CD4-positive, alpha-beta T cell treated with Interleukin-10 for 1 hour (primary cell): ENCODE measurements at regions not wholly inside any gene's neighbourhood (a gene's known extent, or its start where the extent isn't known, plus 50 kb on each side); places are given as distances from the start of the nearest gene placed in this dataset.
"Not testable (repeated sequence)": the region's sequence is repeated elsewhere in the genome, so short reads cannot be mapped to it uniquely, and the experiment has no call there.

ENCODE experiments used
- DNase-seq: peaks from one replicate; pipeline ENCODE4 v3.0.0-alpha.2; 2020

DNA sequence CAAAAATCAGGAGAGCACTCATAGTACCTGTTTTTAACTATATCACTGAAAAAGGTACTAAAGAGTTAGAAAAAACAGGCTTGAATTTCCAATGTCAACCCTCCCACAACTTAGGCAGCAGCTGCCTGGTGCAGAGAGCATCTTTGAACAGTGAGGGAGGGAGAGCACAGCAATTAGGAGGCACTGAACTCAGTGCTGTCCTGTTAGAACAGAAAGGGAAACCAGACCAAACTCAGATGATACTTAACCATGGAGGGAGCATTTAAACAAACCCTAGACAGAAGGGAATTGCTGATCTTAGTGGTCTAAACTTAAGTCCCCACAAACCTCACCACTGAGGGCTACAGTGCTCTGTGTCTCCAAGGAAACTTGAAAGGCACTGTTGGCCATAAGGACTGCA, 179.2 kb upstream of the AGTR1 start:
- DNase-seq, result no peak

DNA sequence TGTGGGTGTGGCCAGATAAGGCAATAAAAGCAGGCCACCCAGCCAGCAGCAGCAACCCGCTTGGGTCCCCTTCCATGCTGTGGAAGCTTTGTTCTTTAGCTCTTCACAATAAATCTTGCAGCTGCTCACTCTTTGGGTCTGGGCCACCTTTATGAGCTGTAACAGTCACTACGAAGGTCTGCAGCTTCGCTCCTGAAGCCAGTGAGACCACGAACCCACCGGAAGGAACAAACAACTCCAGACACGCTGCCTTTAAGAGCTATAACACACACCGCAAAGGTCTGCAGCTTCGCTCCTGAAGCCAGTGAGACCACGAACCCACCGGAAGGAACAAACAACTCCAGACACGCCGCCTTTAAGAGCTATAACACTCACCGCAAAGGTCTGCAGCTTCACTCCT, 172.1 kb upstream of the AGTR1 start:
- not testable (repeated sequence) for DNase-seq

DNA sequence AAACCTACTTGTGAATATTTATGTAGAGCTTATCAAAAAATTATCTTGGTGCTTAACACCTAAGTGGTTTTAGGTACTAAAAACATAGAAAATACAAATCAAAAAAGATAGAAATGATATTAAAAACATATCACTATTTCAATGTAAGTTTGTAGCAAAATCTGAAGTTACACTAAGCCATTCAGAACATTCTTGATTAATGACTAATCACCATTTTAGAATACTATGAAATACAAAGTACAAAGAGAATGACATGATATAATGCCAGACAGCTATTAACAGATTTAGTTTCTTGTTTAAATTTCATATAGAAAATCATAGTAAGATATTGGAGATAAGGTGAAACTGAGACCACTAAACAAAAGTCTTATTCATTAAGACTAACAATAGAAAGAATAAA, 169.7 kb upstream of the AGTR1 start:
- no peak for DNase-seq

DNA sequence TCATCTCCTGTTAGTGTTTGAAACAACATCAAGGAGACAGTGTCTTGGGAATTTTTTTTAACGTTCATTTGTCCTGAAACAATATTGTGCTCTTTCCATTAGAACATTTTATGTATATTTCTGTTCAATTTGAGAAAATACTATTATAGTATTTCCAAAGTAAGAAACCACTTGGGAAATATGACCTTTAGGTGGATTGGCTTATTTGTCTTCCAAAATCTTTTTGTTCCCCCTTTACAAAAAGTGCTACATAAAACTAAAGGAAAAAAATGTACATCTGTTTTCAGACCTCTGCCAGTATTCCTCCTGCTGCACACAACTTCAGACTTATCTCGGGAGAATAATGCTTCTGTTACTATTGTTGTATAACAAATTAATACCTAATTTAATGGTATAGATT, 165.9 kb upstream of the AGTR1 start:
- DNase-seq, result no peak

DNA sequence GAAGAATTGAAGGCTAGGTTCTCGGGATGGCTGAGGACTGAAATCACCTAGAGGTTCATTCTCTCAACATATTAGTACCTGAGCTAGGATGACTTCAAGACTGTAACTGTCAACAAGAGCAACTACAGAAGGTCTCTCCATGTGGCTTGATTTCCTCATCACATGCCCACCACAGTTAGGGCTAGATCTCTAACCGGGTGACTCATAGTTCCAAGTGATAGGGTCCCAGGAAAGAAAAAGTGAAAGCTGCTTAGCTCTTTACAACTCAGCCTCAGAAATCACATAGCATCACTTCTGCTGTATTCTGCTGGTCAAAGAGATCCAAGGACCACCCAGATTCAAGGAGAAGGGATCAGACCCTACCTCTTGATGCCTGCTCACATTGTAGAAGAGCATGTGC, 165.4 kb upstream of the AGTR1 start:
- DNase-seq, result no peak

DNA sequence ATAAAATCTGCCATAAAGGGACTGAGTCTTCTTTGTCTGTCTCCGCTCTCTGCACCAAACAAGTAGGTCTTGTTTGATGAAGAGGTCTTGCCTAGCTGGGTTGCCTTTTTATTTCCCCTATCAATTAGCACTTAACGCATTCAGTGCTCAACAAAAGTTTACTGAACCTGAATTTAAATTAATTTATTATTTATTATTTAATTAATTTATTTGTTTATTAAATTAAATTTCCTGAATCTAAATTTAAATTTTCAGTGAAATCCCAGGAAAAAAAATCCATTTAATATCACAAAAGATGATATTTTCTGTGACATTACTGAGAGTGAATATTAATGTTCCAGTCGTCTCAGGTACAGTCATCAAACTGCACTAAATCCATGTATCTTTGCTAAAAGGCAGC, 164.9 kb upstream of the AGTR1 start:
- no peak for DNase-seq

DNA sequence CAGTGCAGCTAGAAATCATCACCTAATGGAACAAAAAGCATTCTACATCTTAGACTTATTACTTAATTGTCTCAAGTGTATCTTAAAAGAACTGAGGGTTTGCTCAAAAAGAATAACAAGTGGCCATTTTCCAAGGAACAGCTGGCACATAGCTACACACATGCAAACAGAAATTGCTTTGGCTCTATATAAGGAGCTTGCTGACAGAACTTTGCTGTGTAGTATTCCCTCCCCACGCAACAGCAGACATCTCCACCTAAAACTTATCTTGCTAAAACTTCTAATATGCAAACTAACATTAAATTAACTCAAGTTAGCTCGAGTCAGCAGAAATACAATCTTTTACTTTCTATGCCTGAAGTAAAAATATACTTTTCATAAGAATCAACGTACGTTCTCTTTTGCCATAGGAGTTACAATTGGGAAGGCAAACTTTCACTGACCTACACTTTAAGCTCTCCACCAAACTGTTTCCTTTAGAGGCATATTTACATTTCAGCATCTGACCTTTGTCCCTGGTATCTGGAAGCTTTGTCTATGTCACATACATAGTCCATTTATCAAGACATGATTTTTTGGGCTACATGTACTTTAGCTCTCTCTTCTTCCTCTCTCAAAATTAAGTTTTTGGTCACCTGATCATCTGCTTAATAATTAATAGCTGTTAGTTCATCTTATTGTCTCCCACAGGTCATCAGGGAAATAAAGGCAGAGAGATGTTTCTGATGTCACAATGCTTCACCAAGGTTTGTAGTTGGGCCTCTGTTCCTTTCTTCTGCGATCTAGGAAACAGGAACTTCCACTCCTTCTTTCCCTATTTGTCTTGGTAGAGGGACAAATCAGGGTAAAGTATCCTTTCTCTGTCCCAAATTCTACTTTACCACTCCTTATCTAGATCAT, 163.4 kb upstream of the AGTR1 start:
- DNase-seq, result no peak

DNA sequence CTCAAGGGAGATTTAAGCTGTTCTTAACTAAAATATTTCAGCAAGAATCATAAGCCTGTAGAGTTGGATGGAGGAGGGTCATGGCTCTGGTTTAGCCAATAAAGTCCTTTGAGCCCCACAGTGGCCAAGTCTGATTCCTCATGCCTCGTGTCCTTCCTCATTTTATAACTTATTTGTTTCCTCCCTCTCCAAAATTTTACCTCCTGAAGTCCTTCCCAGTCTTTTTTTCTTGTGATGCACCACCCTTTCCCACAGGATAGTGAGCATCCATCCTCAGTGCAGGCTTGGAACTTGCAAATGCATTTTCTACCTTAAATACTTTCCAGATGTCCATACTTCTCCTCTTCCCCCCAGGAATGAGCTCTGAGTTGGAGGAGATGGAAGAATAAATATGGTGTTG, 162.7 kb upstream of the AGTR1 start:
- DNase-seq, result no peak

DNA sequence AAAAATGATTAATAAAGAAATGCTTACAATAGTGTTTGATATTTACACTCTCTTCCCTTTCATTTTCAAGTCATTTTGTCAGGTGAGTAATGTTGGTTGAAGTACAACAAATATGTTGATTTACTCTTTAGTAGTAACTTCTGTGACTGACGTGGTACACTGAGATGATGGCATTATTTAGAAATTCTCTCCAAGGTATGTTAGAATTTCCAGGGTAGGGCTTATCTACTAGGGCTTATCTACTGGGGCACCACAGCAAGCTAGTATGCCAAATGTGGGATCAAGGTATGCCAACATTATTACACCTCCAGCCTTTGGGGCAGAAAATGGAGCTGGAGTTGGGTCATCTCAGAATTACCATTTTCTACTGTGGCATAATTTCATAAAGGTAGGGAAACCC, 157.4 kb upstream of the AGTR1 start:
- no peak for DNase-seq

DNA sequence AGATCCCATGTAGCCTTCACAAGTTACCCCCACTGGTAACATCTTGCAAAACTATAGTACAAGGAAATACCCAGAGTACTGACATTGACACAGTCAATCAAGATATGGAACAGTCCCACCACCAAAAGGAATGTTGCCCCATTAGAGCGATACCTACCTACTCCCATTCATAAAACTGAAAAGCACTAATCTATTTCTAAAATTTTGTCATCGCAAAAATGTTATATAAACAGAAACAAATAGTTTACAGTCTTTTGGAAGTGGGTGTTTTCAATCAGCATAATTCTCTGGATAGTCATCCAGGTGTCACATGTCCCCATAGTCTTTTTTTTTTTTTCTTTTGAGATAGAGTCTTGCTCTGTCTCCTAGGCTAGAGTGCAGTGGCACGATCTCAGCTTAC, 156.9 kb upstream of the AGTR1 start:
- no peak for DNase-seq

DNA sequence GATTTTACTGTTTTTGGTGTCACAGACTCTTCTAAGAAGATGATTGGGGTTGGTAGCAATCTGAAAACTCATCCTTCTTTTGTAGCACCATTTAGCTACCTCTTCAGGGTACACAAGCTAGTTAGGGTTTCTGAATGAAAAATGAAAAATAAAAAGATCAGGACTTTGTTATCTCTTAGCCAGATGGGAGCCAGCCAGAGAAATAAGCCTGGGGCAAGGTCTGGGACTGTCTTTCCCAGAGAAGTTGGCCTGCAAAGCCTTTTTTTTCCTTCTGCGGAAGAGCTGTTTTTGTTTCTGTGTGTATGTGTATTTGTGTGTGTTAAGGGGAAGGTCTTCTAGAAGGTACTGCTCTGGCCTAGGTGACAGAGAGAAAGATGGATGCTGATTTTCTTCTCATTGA, 150.7 kb upstream of the AGTR1 start:
- no peak for DNase-seq

DNA sequence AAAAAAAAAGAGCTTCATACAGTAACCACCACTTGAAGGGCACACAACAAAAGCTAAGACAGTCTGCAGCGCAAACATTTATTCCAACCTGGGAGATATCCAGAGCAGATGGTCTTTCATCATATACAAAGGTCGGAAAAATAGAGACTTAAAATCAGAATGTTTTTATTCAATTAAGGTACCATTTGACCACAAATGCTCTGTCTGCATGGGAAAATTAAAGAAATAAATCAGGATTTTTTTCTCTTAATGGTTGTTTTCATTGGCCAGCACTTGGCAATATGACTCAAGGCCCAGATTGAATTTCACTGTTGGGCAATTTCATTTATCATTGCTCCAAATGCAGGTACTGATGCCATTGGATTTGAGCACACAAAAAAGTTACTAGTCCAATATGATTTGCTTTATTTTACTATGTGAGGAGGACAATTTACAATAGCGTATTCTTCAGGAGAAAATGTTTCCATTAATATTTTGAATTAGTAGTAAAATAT, 145.9 kb upstream of the AGTR1 start:
- DNase-seq, result no peak

DNA sequence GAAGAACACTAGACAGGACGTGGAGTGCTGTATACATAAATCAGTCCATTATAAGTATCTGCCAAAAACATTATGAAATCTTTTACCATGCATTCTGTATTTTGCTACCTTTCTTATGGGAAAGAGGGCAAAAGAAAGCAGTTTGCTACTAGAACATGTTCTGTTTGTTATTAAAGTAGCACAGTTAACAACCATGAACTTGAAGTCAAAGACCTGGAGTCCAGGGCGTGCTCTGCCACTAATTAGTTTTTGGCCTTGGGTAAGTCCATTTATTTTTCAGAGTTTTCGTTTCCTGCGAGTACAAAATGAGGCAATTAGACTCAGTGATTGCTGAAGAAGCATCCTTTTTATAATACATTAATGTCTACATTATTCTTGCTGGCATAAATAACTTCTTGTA, 143.3 kb upstream of the AGTR1 start:
- DNase-seq, result no peak

DNA sequence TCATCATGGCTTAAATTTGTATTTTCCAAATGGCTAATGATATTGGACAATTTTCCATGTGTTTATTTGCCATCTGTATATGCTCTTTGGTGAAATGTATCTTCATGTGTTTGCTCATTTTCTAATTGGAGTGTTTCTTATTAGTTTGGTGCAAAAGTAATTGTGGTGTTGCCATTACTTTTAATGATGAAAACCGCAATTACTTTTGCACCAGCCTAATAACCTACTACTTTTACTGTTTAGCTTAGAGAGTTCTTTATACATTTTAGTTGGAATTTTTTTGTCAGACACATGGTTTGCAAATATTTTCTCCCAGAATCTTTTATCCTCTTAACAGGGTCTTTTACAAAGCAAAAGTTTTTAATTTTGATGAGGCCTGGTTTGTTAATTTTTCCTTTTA, 141.0 kb upstream of the AGTR1 start:
- DNase-seq, result no peak

DNA sequence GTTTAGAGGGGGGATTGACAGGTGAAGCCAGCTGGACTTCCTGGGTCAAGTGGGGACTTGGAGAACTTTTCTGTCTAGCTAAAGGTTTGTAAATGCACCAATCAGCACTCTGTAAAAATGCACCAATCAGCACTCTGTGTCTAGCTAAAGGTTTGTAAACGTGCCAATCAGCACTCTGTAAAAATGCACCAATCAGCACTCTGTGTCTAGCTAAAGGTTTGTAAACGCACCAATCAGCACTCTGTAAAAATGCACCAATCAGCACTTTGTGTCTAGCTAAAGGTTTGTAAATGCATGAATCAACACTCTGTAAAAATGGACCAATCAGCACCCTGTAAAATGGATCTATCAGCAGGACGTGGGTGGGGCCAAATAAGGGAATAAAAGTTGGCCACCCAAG, 120.1 kb upstream of the AGTR1 start:
- DNase-seq, result not testable (repeated sequence)

DNA sequence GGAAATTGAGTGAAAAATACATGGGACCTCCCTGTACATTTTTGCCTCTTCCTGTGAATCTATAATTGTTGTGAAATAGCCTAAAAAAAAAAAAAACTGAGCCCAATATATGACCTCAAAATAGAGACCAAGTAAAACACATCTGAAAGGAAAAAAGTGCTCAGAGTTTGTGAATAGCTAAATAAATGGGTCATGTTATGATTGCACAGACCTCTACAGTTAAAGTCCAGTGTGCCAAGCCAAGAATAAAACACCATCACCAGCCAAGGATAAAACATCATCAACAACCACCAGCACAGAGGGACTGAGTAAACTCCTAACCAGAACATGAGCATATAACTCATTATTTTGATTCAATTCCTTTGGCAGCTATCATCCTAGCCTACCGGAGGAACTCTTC, 115.6 kb upstream of the AGTR1 start:
- DNase-seq, result no peak

DNA sequence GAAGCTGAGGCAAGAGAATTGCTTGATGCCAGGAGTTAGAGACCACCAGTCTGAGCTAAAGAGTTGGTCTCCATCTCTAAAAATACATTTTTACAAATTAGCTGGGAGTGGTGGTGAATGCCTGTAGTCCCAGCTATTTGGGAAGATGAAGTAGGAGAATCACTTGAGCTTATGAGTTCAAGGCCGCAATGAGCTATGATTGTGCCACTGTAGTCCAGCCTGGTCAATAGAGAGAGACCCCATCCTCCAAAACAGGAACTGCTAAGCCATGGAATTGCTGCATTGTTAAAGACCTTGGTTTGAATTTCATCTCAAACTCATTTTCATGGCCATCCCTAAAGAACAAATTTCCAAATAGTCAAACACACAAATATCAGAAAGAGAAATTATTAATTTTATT, 113.9 kb upstream of the AGTR1 start:
- no peak for DNase-seq

DNA sequence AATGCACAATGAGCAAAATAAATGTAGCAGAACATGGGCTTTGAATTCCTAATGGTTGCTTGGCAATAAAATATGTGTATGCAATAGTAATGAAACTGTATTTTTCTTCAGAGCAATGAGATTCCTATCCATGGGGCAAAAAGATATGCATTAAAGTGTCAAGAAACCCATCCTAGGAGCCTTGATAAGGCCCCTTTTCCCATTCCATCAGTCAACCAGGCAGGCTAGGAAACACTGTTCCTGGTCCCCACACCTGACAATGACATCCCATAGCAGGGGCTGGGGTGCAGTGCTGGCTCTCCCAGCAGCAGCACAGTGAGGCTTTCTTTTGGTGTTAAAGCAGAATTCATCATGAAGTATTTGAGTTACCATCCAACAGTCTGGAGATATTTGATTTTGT, 113.3 kb upstream of the AGTR1 start:
- no peak for DNase-seq

DNA sequence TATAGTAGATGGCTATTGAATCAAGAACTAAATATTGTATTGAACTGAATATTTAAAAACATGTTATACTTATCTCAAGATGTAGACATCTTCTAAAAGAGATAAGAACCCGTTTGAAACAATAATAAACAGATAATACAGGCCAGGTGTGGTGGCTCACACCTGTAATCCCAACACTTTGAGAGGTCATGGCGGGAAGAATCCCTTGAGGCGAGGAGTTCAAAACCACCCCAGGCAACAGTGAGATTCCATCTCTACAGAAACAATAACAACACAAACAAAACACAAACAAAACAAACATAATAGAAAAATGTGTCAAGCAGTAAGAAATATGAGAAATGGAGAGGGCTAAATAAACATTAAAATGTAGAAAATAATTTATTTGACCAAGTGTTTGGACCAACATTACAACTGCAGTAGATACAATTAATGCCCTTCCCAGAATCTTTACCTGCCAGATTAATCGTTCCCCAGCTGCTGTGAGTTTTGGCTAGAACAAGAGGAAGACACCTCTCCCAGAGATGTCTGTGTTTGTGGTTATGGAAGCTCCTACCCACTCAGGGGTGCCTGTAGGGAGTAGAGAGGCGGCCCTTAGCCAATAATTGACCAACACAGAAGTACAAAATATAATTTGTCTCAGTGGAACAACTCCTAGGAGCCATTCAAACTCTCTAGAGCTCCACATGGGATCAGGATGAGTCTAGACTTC, 111.9 kb upstream of the AGTR1 start:
- DNase-seq, result no peak

DNA sequence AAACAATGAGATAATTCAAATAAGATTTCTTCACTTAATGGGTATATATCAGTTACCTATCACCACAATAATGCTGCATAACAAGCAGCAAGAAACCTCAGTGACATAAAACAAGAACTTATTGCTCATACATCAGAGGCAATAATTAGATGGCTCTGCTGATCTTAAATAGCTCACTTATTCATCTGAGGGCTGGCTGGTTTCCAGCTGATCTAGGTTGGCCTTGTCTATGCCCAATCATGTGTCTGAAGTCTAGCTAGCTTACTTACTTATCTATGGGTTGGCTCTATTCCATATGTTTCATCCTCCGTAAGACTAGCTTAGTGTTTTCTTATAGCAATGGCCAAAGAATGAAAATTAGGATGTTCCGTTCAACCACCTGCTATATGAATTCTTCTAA, 109.4 kb upstream of the AGTR1 start:
- no peak for DNase-seq

DNA sequence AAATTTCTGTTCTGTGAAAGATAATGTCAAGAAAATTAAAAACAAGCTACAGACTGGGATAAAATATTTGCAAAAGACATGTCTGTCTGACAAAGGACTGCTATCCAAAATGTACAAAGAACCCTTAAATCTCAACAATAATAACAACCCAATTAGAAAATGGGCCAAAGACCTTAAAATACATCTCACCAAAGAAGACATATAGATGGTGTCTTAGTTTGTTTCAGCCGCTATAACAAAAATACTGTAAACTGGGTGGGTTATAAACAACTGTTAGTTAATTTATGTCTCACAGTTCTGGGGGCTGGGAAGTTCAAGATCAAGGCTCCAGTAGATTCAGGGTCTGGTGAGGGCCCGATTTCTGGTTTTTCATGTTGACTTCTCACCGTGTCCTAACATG, 106.2 kb upstream of the AGTR1 start:
- no peak for DNase-seq

DNA sequence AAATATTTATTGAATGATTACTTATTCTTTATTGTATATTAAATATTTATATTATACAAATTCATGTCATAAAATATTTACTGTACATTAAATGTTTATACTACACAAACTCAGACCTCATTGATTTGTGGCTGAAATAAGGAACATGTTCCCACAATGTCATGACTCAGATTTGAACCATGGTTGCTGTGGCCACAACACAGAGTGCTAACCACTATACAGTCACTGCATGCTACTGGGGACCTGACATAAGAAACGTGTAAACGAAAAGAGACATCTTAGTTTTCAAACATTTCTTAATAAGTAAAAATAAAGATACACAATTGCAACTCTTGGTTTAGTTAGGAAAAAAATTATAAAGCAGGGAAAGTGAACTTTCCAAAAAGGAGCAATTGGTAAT, 99.1 kb upstream of the AGTR1 start:
- no peak for DNase-seq

DNA sequence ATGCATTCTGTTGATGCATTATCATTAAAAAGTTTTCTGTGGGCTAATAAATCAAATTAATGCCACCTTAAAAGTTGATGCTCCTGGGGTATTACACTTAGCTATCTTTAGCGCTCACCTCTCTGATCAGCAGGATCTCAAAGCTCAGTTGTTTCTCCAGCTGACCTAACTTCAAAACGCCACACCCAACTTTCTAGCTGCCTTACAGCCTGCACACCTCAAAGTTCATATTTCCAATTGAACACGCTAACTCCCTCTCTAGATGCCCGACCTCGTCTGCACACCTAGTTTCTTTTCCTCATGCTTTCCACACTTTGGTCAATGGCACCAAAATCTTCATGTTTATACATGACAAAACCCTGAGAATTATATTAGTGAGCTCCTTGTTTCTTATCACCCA, 98.2 kb upstream of the AGTR1 start:
- DNase-seq, result no peak

DNA sequence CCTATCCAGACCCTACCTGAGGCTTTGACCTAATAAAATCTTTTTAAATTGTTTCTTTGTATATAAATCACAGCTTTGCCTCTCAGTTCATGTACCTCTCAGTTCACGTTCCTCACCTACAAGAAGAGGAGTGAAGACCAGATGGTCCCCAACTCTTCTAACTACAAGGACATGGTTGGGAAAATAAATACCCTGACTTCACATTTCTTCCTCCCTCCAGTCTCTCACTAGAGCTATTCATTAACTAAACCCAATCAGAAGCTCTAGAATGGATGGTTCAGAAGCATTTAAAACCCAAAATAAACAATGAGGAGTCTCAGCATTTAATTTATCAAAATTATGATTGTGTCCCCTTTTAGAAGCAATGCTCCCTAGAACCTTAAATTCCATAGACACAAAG, 97.3 kb upstream of the AGTR1 start:
- DNase-seq, result no peak
